Spleen (tissue), 11 donors: ENCODE measurements at regions not wholly inside any gene's neighbourhood (a gene's known extent, or its start where the extent isn't known, plus 50 kb on each side); places are given as distances from the start of the nearest gene placed in this dataset.

Experiments
- DNase-seq: peaks from one replicate; pipeline ENCODE4 v3.0.0-alpha.2; 2020
- H3K27ac ChIP-seq, 8 donors: fragments of 200-600 bp; sonication (generic) in 7 of 8; 1 replicate in 4 of 8; 2 replicates in 4 of 8; pipeline versions ENCODE4 v1.5.0 to v1.8.0; 2016 to 2021; ENCODE audit warnings: inconsistent platforms in 4 of 8, mild to moderate bottlenecking in 4 of 8, moderate library complexity in 1 of 8
- H3K27me3 ChIP-seq, 7 donors: fragments of 200-600 bp; sonication (generic) in 6 of 7; replicated peaks in 1 of 7; 1 replicate in 4 of 7; 2 replicates in 3 of 7; pipeline versions ENCODE4 v1.5.0 to v1.8.0; 2016 to 2021; ENCODE audit warnings: inconsistent platforms in 3 of 7, mild to moderate bottlenecking in 1 of 7
- H3K36me3 ChIP-seq, 6 donors: fragments of 200-600 bp; sonication (generic) in 5 of 6; 1 replicate in 4 of 6; 2 replicates in 2 of 6; pipeline versions ENCODE4 v1.5.0 to v1.8.0; 2016 to 2021; ENCODE audit warnings: inconsistent platforms in 2 of 6
- H3K4me1 ChIP-seq, 6 donors: fragments of 200-600 bp; sonication (generic) in 5 of 6; 1 replicate in 3 of 6; 2 replicates in 3 of 6; pipeline versions ENCODE4 v1.5.0 to v1.8.0; 2016 to 2021; ENCODE audit warnings: inconsistent platforms in 3 of 6
- H3K4me3 ChIP-seq, 8 donors: fragments of 200-600 bp; sonication (generic) in 7 of 8; 1 replicate in 4 of 8; 2 replicates in 4 of 8; pipeline versions ENCODE4 v1.5.0 to v1.8.0; 2016 to 2021; ENCODE audit warnings: inconsistent platforms in 4 of 8, mild to moderate bottlenecking in 4 of 8, moderate library complexity in 2 of 8
- H3K9me3 ChIP-seq, 8 donors: fragments of 200-600 bp; sonication (generic) in 7 of 8; 1 replicate in 4 of 8; 2 replicates in 4 of 8; pipeline versions ENCODE4 v1.5.0 to v1.8.0; 2016 to 2021; ENCODE audit warnings: inconsistent platforms in 4 of 8
- POLR2A ChIP-seq, 3 donors: fragments of 450-650 bp; IDR thresholded peaks; one replicate each; pipeline ENCODE4 v1.5.1; 2017; ENCODE audit warnings: antibody characterized with exemption in 3 of 3, mild to moderate bottlenecking in 1 of 3
- POLR2AphosphoS5 ChIP-seq, 3 donors: sonication (generic); formaldehyde crosslinking; IDR thresholded peaks; one replicate each; pipeline ENCODE4 v1.5.1; 2017; ENCODE audit warnings: antibody characterized with exemption in 3 of 3
- WGBS, 5 donors: extraction: QIAGEN DNeasy Blood & Tissue Kit in 3 of 5; methylation state at CpG; one replicate each; pipeline versions ENCODE4 v1.1.5 to v1.1.7; 2013 to 2018; 5-methylcytosine and 5-hydroxymethylcytosine counted together
- intact Hi-C: fragments of 100-400 bp; cut with DNase I; formaldehyde crosslinking; loops from one replicate; pipeline ENCODE4 v1.15.0; 2023; ENCODE audit warnings: low total_unique reads
- TF ChIP-seq, protein P1 (sequence below), 11 experiments: fragments of 200-600 bp in 7 of 11; fragments of 450-650 bp in 4 of 11; sonication (generic) in 4 of 11; IDR thresholded peaks in 8 of 11; conservative IDR thresholded peaks in 3 of 11; 1 replicate in 7 of 11; 2 replicates in 4 of 11; pipeline versions ENCODE4 v1.4.0 to v1.8.0; 2016 to 2021; ENCODE audit warnings: antibody characterized with exemption in 11 of 11, inconsistent platforms in 4 of 11, mild to moderate bottlenecking in 1 of 11
- donor health status: healthy with polysubstance abuse.
- donor health status: DM: no; HTN: no; CAD: no; lungs with moderate emphysema.
- donor health status: DM: no; HTN: no; CAD: no.
- donor health status: Bipolar disorder and iron deficiency.
- donor health status: healthy.
- donor health status: DM: no; HTN: no; CAD: no.
- donor health status: DM: yes; HTN: yes; CAD: no.

DNA sequence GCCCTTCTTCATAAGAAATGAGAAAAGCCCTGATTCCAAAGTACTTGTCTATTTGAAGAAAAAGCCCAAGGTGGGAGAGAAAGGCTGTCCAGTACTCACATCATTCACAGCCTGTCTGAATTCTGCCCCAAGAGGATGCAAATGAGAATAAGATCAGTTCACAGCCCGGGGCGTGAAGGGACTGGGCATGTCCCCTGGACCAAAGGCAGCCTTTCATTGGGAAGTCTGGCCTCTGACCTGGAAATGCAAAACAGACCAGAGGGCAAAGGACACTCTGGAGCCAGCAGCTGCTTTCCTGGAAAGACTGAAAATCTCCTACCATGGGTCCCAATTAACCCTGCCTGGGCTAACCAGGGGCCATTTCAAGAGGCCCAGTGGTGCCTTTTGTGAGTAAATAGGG lies 191.2 kb upstream of the PELI2 start:
- no peaks in the 10 kb centered on the region for H3K9me3 ChIP-seq
- TF ChIP-seq, protein P1, sequence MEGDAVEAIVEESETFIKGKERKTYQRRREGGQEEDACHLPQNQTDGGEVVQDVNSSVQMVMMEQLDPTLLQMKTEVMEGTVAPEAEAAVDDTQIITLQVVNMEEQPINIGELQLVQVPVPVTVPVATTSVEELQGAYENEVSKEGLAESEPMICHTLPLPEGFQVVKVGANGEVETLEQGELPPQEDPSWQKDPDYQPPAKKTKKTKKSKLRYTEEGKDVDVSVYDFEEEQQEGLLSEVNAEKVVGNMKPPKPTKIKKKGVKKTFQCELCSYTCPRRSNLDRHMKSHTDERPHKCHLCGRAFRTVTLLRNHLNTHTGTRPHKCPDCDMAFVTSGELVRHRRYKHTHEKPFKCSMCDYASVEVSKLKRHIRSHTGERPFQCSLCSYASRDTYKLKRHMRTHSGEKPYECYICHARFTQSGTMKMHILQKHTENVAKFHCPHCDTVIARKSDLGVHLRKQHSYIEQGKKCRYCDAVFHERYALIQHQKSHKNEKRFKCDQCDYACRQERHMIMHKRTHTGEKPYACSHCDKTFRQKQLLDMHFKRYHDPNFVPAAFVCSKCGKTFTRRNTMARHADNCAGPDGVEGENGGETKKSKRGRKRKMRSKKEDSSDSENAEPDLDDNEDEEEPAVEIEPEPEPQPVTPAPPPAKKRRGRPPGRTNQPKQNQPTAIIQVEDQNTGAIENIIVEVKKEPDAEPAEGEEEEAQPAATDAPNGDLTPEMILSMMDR (IDR thresholded peaks at IDR 0.05 in 8 of 11, conservative IDR thresholded peaks at IDR 0.05 in 3 of 11), result no peak
- peak in 1 of 3 donors; percentile 7 for TF ChIP-seq POLR2AphosphoS5 (IDR thresholded peaks at IDR 0.05)
- WGBS, 5 donors, result 73 to 79% (median 77%) methylated on average over 2 of the region's 2 CpGs
- H3K27ac ChIP-seq, result no peak overlapping the region
- no peak overlapping the region for H3K4me3 ChIP-seq
- no peaks in the 10 kb centered on the region for H3K27me3 ChIP-seq
- peaks cover 0 to 7% (median 0%) of the 10 kb centered on the region in 6 donors for H3K4me1 ChIP-seq
- intact Hi-C loops, result no loop called here
- DNase-seq, result no peak
- no peaks in the 10 kb centered on the region for H3K36me3 ChIP-seq

- no peak overlapping the region for H3K27ac ChIP-seq
- no peaks in the 10 kb centered on the region for H3K27me3 ChIP-seq
- intact Hi-C loops, result no loop called here
- DNase-seq, result no peak
- H3K36me3 ChIP-seq, result no peaks in the 10 kb centered on the region
- H3K4me3 ChIP-seq, result no peak overlapping the region
- TF ChIP-seq, protein P1 (IDR thresholded peaks at IDR 0.05 in 8 of 11, conservative IDR thresholded peaks at IDR 0.05 in 3 of 11), result no peak
- no peak for TF ChIP-seq POLR2A (IDR thresholded peaks at IDR 0.05)
- TF ChIP-seq POLR2AphosphoS5 (IDR thresholded peaks at IDR 0.05), result no peak
- H3K4me1 ChIP-seq, result peaks cover 0 to 7% (median 0%) of the 10 kb centered on the region in 6 donors
- 40 to 64% (median 41%) methylated on average over 2 of the region's 2 CpGs for WGBS, 5 donors
- H3K9me3 ChIP-seq, result peaks cover 0 to under 1% (median 0%) of the 10 kb centered on the region in 8 donors
Measured at GRCh38 chr14:55928276-55928675, 189.9 kb upstream of the PELI2 start.

DNA sequence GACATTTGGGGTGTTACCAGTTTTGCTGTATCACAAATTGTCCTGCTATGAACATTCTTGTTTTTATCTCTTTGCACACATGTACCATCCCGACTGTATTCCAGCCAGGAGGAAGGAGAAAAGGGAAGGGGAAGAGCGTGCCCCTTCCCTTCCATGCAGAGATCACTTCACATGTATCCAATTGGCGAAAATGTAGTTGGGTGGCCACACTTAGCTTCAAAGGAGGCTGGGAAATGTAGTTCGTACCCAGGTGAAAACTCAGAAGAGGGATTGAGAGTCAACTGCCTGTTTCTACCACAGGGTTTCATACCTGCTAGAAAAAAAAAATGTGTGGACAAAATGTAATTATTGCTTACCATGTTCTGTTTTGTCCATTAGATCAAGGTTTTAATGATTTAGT lies 189.1 kb upstream of the PELI2 start:
- Histone ChIP-seq H3K9me3 (peaks cover 0 to 9% (median 7%) of the 10 kb centered on the region in 8 donors), H3K4me1 (peaks cover 0 to 7% (median 0%) of the 10 kb centered on the region in 6 donors), H3K27ac (no peak overlapping the region), H3K36me3 (no peaks in the 10 kb centered on the region), H3K27me3 (no peaks in the 10 kb centered on the region), H3K4me3 (no peak overlapping the region)
- no peak for DNase-seq
- WGBS, 5 donors, result 62 to 75% (median 66%) methylated on average over 4 of the region's 4 CpGs
- TF ChIP-seq POLR2A (IDR thresholded peaks at IDR 0.05) (no peak), POLR2AphosphoS5 (IDR thresholded peaks at IDR 0.05) (no peak)
- TF ChIP-seq, protein P1 (IDR thresholded peaks at IDR 0.05 in 8 of 11, conservative IDR thresholded peaks at IDR 0.05 in 3 of 11), result no peak
- intact Hi-C loops, result no loop called here

DNA sequence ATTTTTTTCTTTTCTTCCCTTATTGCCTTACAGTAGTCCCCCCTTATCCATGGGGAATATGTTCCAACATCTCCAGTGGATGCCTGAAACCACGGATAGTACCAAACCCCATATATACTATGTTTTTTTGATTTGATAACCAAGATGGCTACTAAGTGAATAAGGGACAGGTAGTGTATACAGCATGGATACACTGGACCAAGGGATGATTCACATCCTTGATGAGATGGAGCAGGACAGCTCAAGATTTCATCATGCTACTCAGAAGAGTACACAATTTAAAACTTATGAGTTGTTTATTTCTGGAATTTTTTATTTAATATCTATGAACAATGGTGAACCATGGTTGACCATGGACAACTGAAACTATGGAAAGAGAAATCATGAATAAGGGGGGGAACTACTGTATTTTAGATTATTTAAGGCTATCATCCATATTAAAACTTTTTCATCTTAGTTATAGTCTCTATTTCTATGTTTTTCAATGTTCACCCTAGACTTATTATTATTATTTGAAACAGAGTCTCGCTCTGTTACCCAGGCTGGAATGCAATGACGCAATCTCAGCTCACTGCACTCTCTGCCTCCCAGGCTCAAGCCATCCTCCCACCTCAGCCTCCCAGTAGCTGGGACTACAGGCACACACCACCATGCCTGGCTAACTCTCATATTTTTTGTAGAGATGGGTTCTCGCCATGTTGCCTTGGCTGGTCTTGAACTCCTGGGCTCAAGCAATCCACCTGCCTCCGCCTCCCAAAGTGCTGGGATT lies 188.0 kb upstream of the PELI2 start:
- H3K4me1 ChIP-seq, result peaks cover 0 to 7% (median 0%) of the 10 kb centered on the region in 6 donors
- H3K27me3 ChIP-seq, result no peaks in the 10 kb centered on the region
- intact Hi-C loops, result no loop called here
- TF ChIP-seq POLR2AphosphoS5 (IDR thresholded peaks at IDR 0.05) (no peak), POLR2A (IDR thresholded peaks at IDR 0.05) (no peak)
- TF ChIP-seq, protein P1 (IDR thresholded peaks at IDR 0.05 in 8 of 11, conservative IDR thresholded peaks at IDR 0.05 in 3 of 11), result no peak
- H3K27ac ChIP-seq, result no peak overlapping the region
- no peaks in the 10 kb centered on the region for H3K36me3 ChIP-seq
- 86 to 94% (median 90%) methylated on average over 5 of the region's 5 CpGs for WGBS, 5 donors
- peaks cover 0 to 12% (median 10%) of the 10 kb centered on the region in 8 donors for H3K9me3 ChIP-seq
- DNase-seq, result no peak
- no peak overlapping the region for H3K4me3 ChIP-seq
